SW480 (cell line): ENCODE measurements at regions not wholly inside any gene's neighbourhood (a gene's known extent, or its start where the extent isn't known, plus 50 kb on each side); places are given as distances from the start of the nearest gene placed in this dataset.
A peak's percentile ranks its signal among the peaks of the same experiment; 100 is the strongest.

ENCODE experiments used
- DNase-seq: peaks from one replicate; pipeline ENCODE4 v3.0.0-alpha.2; 2016; ENCODE audit warnings: low spot score

DNA sequence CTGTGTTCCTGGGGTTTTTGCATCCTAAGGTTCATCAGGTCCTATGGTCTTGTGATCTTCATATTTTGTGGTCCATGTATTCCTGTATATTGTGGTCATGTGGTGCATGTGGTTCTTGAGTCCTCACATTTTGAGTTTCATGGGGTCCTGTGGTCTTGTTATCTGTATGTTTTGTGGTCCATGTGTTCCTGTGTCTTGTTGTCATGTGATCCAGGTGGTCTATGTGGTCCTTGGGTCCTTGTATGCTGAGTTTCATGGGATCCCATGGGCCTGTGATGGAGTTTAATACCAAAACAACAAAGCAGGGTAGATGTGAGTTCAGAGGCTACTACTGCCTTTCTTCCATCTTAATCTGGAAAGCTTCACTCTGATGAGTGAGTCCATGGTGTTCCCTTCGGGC lies 166.4 kb downstream of the TMEM18 start:
- no peak for DNase-seq

DNA sequence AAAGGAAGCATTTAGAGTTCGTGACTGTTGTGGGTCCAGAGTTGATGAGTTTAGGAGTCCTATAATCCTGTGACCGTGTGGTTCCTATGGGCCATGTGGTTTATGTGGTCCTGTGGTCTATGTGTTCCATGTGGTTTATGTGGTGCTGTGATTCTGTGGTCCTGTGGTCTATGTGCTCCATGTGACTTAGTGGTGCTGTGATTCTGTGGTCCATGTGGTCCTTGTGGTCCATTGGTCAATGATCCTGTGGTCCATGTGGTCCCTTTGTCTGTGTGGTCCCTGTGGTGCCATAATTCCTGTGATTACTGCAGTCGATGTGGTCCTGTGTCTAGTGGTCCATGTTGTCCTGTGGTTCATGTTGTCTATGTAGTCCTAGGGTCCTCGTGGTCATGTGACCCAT lies 167.3 kb downstream of the TMEM18 start:
- no peak for DNase-seq

DNA sequence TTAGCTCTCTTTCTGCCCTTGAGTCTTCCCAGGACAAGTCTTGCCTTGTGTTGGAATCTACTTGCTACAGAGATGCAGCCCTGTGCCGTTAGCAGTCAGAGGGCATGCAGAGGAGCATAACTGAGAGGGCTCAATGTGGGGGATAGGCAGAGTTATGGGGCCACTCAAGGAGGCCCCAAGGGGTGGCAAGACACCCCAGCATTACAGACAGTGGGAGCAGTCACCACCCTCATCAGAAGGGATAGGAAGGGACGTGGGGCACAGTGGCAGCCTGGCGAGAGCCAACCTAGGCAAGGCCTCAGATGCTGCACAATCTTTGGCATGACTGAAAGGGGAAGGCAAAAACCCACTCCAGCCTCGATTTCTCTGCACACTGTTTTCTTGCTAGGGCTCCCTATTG lies 169.1 kb downstream of the TMEM18 start:
- DNase-seq = no peak

DNA sequence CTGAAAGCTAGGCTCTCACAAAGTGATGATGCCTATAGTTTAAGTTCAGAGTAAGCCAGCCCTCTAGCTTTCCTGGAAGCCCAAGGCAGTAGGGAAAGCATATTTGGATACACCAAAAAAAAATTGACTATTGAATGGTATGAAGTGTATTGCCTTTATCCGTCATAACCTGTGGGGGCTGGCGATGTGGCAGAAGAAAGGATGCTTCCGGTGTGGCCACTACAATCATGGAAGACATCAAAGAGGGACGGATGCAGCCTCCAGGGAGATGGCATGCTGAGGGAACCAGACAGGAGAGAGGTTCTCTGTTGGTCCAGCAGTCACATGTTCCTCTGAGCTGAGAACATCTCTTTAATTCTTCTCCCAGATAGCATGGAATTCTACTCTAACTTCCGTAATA lies 170.3 kb downstream of the TMEM18 start:
- no peak for DNase-seq

DNA sequence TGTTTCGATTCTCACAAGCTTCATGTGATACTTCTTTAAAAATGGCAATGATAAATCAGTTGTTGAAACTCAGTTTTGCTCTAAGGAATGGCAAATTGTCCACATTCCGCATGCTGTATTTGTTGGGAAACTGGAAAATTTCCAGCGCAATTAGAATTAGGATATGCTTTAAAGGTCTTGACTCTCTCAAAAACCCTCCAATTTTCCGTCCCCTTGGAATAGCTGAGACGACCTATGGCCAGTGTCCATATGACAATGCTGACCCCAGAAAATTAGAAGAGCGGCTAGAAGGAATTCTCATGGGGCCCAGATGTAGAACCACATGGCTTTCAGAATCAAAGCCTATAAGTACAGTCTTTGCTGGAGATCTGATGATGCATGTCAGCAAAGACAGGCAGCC lies 170.8 kb downstream of the TMEM18 start:
- no peak for DNase-seq

DNA sequence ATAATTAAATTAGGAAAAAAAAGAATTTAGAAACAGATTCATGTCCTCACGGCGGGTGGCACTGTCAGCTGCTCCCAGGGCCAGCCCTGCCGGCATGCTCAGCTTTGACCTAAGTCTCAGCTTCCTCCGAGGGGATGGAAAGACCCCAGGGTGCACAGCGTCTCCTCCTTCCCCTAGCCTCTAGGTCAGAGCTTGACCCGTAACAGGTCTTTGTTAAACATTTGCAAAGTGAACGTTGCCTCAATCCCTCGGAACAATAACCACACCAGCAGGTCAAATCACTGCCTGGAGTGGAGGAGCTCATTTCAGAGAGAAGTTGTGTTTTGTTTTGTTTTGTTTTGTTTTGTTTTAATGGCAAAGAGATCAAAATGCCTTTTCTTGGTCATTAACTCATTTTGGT lies 171.3 kb downstream of the TMEM18 start:
- DNase-seq = no peak

DNA sequence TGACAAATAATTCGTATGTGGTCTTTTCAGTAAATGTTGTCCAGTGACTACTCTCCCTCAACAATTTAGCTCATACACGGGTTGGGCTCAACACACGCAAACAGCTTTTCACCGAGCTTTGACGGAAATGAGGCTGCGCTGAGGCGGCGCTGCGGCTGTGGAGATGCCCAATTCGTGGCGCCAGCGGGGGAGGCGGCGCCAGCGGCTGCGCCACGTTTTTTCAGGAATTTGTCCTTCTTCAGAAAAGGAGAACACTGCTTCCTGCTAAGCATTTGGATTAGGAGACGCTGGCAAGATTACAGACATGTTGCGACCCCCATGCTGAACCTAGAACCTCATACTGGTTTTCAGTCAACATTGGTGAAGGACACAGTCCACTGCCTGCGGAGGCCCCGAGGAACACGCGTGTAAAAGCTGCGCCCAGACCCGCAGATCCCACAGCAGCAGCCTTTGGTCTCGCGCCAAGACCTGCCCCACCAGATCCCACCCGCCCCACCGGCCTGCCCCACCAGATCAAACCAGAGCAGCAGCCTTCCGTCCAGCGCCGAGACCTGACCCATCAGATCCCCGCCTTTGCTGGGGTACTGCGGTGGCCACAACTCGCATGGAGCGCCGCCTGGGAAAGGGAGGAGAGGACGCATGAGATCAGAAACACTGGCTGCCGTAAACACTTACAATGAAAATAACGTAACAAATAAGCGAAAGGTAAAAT lies 173.8 kb downstream of the TMEM18 start:
- DNase-seq = no peak

DNA sequence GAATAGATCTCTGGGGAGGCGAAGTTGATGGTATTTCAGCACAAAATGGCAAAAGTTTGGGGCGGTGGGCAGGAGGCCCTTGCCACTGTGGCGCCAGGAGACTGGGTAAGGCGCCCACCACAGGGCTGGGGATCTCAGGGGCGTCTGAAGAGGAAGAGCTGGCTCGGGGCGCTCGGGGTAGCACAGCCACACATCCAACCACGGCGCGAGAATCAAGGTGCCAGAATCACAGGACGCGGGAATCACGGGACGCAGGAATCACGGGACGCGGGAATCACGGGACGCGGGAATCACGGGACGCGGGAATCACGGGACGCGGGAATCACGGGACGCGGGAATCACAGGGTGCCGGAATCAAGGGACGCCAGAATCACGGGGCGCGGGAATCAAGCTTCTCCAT lies 174.4 kb downstream of the TMEM18 start:
- no peak for DNase-seq

DNA sequence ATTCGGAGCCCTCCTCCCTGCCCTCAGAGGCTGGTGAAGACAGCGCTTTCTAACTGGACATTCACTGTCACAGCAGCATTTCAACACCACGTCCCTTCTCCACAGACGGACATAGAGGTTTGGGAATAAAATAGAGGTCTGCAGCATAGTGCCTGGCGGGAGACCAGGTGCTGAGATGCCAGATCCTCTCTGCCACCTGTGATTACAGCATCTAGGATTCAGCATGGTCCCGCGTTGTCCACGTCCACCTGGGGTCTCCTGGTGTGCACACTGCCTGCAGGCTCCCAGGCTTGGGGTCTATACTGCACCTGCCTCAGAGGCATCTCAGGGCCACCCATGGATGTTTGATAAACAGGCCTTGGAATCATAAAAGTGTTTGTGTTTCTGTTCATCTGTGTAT lies 175.5 kb downstream of the TMEM18 start:
- DNase-seq = no peak

DNA sequence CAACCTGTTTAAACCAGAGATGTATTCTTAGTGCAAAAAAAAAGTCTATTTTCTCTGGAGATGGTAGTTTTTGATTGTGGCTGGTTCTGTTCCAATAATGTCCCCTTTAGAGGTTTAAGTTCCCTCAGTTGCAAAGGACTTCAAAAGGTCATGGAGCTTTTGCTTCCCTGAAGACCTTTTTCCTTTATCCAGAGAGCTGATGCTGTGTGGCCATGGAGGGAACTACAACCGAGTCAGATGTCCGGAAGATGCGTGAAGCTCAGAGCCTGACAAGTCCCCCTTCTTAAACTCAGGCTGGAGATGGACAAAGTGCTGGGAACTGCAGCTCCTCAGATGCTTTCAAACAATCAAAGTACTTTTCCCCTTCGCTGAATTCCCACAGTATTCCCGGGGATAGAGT lies 176.1 kb downstream of the TMEM18 start:
- peak; percentile 33 for DNase-seq

DNA sequence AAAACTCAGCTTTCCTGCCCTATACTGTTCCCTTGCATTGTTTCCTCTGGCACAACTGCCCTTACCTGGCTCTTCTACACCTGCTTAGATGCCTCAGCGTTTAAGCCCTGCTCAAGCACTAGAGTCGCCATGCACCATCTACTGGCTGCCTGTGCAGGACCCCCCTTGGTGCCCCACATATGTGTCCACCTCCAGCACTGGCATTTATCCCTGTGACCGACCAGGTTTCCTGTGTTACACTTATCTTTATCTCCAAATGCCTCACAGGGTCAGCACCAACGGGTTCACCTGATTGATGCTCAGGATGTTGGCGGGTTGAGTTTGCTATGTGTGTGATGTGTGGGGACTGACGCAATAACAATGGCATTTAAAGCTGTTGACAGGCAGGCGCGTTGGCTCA lies 177.5 kb downstream of the TMEM18 start:
- DNase-seq = no peak

DNA sequence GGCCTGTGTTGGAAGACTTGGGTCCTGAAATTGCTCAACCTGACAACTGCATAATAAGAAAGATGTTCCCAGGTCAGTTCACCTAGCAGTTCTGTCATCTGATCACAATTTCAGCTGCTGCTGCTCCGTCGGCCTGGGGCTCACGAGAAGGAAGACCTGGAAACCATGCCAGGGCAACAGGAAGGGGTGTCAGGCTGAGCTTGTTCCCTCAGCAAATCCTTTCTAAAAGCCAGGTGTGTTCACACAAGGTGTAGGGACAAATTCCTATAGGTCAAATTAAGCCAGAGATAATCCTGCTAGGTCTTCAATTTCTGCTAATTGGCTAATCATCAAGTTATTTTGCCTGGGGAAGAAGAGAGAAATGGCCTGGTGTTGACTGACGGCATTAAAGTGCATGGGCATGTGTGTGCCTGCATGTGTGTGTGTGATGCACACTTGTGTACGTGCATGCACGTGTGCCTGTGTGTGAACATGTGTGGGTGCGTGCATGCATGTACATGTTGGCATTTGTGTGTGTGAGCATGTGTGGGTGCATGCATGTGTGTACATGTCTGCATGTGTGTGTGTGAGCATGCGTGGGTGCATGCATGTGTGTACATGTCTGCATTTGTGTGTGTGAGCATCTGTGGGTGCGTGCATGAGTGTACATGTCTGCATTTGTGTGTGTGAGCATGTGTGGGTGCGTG lies 178.6 kb downstream of the TMEM18 start:
- DNase-seq = no peak

DNA sequence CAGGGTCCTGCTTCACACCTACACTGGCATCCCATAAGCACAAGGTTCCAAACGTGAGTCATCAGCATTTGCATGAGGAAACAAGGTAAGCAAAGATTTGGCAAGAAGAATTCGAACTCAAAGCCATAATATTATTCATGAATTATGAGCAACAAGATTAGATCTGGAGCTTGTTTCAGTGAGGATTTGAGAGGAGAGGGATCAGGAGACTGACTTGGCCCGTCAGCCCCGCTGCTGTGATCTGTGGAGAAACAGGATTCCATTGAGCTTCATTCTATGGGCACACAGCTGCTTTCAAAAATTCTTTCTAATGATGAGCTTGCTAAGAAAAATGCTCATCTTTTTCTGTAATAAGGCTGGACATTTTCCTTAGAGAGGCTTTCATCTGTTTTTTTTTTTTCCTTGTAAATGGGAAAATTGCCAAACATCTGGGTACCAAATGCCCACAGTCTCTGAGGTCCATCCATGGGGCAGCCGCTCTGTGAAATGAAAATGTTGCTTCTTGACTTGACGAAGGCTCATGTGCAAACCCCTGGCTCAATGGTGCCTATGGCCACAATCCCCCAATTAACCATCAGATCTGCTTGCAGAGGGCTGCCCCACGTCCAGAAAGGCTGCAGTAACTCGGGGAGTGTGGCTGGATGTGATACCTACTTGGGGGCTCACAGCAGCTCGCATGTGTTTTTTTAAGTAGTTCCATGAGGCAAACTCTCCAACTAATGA lies 179.3 kb downstream of the TMEM18 start:
- DNase-seq = no peak

DNA sequence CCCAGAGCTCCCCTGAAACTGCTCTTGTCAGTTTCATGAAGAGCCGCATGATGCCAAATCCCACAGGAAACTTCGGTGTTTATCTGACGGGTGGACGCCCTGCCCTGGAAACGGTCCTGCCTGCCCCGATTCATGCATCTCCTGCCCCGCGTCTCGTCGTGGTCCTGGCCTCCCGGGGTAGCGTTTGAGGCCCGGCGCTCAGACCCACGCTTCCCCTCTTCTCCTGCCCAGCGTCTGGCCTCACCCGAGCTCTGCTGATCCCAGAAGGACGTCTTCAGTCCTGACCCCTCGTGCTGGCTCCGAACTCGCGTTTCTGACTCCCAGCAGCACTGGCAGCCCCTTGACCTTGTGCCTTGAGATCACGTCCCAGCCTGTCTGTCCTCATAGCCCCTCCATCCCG lies 180.5 kb downstream of the TMEM18 start:
- no peak for DNase-seq

DNA sequence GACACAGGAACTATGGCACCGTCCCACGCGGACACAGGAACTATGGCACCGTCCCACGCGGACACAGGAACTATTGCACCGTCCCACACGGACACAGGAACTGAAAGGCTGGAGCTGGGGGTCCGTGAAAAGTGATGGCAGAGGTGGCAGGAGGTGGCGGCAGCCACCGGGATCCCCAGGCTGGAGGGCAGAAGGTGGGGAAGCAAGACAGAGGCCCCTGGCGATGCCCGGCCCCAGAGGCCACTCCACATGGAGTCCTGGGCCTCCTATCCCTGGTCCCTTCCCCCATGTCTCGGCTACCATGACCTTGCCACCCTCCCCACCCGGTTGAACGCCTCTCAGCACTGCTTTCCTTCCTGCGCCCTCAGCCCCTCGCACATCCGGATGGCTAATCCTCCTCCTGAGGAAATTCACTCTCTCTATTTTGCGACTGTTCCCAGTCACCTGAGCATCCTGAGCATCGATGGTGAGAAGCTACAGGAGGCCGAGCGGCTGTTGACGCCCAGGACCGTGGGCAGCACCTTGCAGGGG lies 181.4 kb downstream of the TMEM18 start:
- no peak for DNase-seq

DNA sequence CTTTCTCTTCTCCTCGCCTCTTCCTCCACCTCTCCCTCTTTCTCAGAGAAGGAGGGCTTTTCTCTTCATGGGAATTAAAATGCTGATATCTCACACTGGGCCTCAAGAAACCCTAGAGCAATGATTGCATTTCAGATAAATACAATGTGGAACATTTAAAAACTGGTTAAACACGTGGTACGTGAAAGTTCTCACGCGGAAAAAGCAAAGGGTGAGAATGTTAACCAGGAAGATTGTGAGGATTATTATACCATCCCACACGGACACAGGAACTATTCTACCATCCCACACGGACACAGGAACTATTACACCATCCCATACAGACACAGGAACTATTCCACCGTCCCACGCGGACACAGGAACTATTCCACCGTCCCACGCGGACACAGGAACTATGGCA lies 182.4 kb downstream of the TMEM18 start:
- no peak for DNase-seq

DNA sequence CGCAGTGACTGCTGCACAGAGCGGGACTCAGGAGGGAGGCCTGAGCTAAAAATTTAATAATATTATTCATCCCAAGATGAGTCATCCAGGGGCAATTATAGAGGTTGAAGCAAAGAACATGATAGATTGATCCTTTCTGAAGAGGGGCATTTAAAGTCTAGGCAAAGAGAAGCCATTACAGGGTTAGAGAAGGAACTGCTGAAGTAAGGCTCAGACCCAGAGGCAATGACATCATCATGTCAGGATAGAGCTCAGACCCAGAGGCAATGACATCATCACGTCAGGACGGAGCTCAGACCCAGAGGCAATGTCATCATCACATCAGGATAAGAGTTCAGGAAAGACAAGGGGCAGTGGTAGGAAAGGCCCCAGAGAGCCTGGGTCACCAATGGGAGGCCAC lies 184.0 kb downstream of the TMEM18 start:
- no peak for DNase-seq

DNA sequence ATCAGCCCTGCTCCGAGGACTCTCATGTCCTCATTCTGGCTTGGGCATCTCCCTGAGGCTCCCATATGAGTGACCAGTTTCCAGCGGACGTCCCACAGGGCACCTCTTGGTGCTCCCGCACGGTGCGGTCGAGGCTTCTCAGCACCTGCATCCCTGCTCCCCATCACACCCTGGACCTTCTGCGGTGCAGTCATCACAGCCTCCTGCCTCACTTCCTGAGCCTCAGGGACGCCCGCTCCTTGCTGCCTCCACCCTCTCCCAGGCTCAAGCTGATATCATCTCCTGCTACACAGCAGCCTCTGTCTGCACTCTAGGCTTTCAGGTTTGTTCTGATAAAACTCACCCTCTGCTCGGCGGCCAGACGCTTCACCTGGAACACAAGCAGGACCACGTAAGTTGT lies 185.0 kb downstream of the TMEM18 start:
- DNase-seq = no peak

DNA sequence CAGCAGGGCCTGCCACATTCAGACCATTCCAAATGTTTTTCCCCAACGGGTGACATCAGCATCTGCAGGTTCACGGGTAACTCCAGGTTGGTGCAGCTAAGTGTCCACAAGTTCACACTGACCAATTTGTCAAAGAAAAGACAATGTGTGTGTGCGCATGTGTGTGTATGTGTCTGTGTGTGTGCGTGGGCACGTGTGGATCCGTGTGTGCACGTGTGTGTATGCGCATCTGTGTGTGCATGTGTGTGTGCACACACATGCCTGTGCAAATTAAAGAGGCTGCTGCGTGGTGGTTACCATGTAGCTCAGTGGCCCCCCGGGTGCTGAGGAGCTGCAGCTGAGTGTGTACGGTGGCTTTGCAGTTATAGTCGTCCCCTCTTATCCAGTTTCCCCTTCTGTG lies 187.4 kb downstream of the TMEM18 start:
- no peak for DNase-seq

DNA sequence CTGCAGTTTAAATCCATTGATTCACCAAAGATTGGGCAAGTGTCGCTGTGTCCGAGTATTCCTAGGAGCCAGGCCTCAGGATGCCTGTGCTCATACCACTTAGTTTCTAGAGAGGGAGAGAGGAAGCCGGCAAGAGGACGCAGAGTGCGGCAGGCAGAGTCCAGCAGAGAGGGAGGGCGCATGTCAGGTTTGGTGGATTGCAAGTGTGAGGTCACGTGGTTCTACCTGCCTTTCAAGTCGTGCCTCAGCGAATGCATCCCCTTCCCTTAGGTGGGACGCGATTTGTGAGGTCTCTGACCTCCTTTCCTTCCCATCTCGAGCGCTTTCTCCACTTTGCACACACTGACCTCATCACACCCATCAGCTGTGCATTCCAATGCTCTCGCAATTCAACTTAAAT lies 188.1 kb downstream of the TMEM18 start:
- DNase-seq = no peak

DNA sequence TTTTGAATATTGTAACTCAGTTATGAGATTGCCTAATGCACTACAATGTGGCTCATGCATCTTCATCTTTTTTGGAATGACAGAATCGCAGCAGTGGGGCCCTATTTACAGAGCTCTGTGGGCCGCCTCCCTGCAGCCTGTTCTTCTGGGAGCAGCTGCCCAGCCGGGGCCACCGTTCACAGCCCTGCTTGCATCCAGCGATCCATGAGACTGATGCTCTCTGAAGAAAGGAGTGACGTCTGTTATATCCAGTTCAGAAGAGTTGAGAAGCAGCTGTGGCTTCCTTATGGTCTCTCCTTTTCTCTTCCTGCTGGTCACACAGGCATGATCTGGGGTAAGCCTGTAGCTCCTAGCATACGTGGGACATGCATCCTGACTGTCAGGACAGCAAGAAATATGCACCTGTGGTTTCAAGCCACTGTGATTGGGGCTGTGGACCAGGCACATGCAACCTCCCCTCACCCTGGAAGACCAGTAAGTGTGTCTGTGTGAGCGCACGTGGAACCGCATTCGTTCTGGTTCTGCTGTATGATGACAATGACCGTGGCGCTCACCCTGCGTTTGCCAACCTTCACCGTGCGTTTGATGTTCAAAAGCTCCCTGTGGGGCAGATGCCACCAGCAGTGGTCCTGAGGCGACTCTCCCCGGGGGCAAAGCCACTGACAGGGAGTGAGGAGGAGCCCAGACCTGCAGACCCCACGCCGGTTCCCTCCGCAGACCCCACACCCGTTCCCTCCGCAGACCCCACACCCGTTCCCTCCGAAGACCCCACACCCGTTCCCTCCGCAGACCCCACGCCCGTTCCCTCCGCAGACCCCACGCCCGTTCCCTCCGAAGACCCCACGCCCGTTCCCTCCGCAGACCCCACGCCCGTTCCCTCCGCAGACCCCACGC lies 189.8 kb downstream of the TMEM18 start:
- DNase-seq = no peak

DNA sequence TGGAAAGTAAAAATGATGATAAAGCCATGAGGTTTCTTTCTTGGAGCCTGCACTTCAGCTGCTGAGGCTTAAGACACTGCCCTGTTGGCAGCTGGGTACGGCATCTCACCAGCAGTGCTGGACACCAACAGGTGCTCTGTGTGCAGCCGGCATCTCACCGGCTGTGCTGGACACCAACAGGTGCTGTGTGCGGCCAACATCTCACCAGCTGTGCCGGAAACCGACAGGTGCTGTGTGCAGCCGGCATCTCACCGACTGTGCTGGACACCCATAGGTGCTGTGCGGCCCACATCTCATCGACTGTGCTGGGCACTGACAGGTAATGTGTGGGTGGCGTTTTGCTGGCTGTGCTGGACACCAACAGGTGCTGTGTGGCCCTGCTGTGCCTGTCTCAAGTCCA lies 190.8 kb downstream of the TMEM18 start:
- no peak for DNase-seq
